ENCODE measurements at regions not wholly inside any gene's neighbourhood (a gene's known extent, or its start where the extent isn't known, plus 50 kb on each side); places are given as distances from the start of the nearest gene placed in this dataset.

- no peak for DNase-seq (ENCODE audit: low read depth, low spot score)
- in situ Hi-C loops (cut with HindIII; ENCODE audit: low pct_unique_long_range_greater_than_20kb, low sequenced_read_pairs), result no loop called here
Measured at GRCh38 chr18:22493940-22494339, 76.2 kb upstream of the CTAGE1 start.

- DNase-seq (ENCODE audit: low read depth, low spot score), result no peak
- in situ Hi-C loops (cut with HindIII; ENCODE audit: low pct_unique_long_range_greater_than_20kb, low sequenced_read_pairs), result no loop called here
Measured at GRCh38 chr18:22494771-22495170, 77.1 kb upstream of the CTAGE1 start.

GRCh38 chr18:22499421-22499820 lies 81.7 kb upstream of the CTAGE1 start:
- in situ Hi-C loops (cut with HindIII; ENCODE audit: low pct_unique_long_range_greater_than_20kb, low sequenced_read_pairs), result no loop called here
- no peak for DNase-seq (ENCODE audit: low read depth, low spot score)

- in situ Hi-C loops (cut with HindIII; ENCODE audit: low pct_unique_long_range_greater_than_20kb, low sequenced_read_pairs), result no loop called here
- DNase-seq (ENCODE audit: low read depth, low spot score), result no peak
Measured at GRCh38 chr18:22503803-22504202, 86.1 kb upstream of the CTAGE1 start.

- in situ Hi-C loops (cut with HindIII; ENCODE audit: low pct_unique_long_range_greater_than_20kb, low sequenced_read_pairs), result no loop called here
- DNase-seq (ENCODE audit: low read depth, low spot score), result no peak
Measured at GRCh38 chr18:22504251-22505030, 86.7 kb upstream of the CTAGE1 start.

- DNase-seq (ENCODE audit: low read depth, low spot score), result no peak
- in situ Hi-C loops (cut with HindIII; ENCODE audit: low pct_unique_long_range_greater_than_20kb, low sequenced_read_pairs), result no loop called here
Measured at GRCh38 chr18:22505141-22505591, 87.5 kb upstream of the CTAGE1 start.

- DNase-seq (ENCODE audit: low read depth, low spot score), result no peak
- in situ Hi-C loops (cut with HindIII; ENCODE audit: low pct_unique_long_range_greater_than_20kb, low sequenced_read_pairs), result no loop called here
Measured at GRCh38 chr18:22507055-22507454, 89.3 kb upstream of the CTAGE1 start.

GRCh38 chr18:22509423-22509822 lies 91.7 kb upstream of the CTAGE1 start:
- in situ Hi-C loops (cut with HindIII; ENCODE audit: low pct_unique_long_range_greater_than_20kb, low sequenced_read_pairs), result no loop called here
- no peak for DNase-seq (ENCODE audit: low read depth, low spot score)

GRCh38 chr18:22510697-22511096 lies 93.0 kb upstream of the CTAGE1 start:
- DNase-seq (ENCODE audit: low read depth, low spot score), result no peak
- in situ Hi-C loops (cut with HindIII; ENCODE audit: low pct_unique_long_range_greater_than_20kb, low sequenced_read_pairs), result no loop called here

GRCh38 chr18:22513721-22514481 lies 96.2 kb upstream of the CTAGE1 start:
- in situ Hi-C loops (cut with HindIII; ENCODE audit: low pct_unique_long_range_greater_than_20kb, low sequenced_read_pairs), result no loop called here

GRCh38 chr18:22514655-22515054 lies 96.9 kb upstream of the CTAGE1 start:
- in situ Hi-C loops (cut with HindIII; ENCODE audit: low pct_unique_long_range_greater_than_20kb, low sequenced_read_pairs), result no loop called here
- no peak for DNase-seq (ENCODE audit: low read depth, low spot score)

More at GRCh38 chr18:22513721-22514481, 96.2 kb upstream of the CTAGE1 start:
- no peak for DNase-seq (ENCODE audit: low read depth, low spot score)

- in situ Hi-C loops (cut with HindIII; ENCODE audit: low pct_unique_long_range_greater_than_20kb, low sequenced_read_pairs), result no loop called here
- no peak for DNase-seq (ENCODE audit: low read depth, low spot score)
Measured at GRCh38 chr18:22515250-22515649, 97.5 kb upstream of the CTAGE1 start.

- in situ Hi-C loops (cut with HindIII; ENCODE audit: low pct_unique_long_range_greater_than_20kb, low sequenced_read_pairs), result no loop called here
- DNase-seq (ENCODE audit: low read depth, low spot score), result no peak
Measured at GRCh38 chr18:22517356-22517755, 99.6 kb upstream of the CTAGE1 start.

GRCh38 chr18:22521026-22521707 lies 103.5 kb upstream of the CTAGE1 start:
- in situ Hi-C loops (cut with HindIII; ENCODE audit: low pct_unique_long_range_greater_than_20kb, low sequenced_read_pairs), result no loop called here
- DNase-seq (ENCODE audit: low read depth, low spot score), result no peak

GRCh38 chr18:22523481-22523880 lies 105.8 kb upstream of the CTAGE1 start:
- no peak for DNase-seq (ENCODE audit: low read depth, low spot score)
- in situ Hi-C loops (cut with HindIII; ENCODE audit: low pct_unique_long_range_greater_than_20kb, low sequenced_read_pairs), result no loop called here

GRCh38 chr18:22524783-22525182 lies 107.1 kb upstream of the CTAGE1 start:
- in situ Hi-C loops (cut with HindIII; ENCODE audit: low pct_unique_long_range_greater_than_20kb, low sequenced_read_pairs), result no loop called here
- DNase-seq (ENCODE audit: low read depth, low spot score), result no peak

- DNase-seq (ENCODE audit: low read depth, low spot score), result no peak
- in situ Hi-C loops (cut with HindIII; ENCODE audit: low pct_unique_long_range_greater_than_20kb, low sequenced_read_pairs), result no loop called here
Measured at GRCh38 chr18:22525313-22525712, 107.6 kb upstream of the CTAGE1 start.

GRCh38 chr18:22525883-22526282 lies 108.2 kb upstream of the CTAGE1 start:
- DNase-seq (ENCODE audit: low read depth, low spot score), result no peak
- in situ Hi-C loops (cut with HindIII; ENCODE audit: low pct_unique_long_range_greater_than_20kb, low sequenced_read_pairs), result no loop called here

All from SK-MEL-5 (cell line).